ENCODE measurements at regions not wholly inside any gene's neighbourhood (a gene's known extent, or its start where the extent isn't known, plus 50 kb on each side); places are given as distances from the start of the nearest gene placed in this dataset.

DNA sequence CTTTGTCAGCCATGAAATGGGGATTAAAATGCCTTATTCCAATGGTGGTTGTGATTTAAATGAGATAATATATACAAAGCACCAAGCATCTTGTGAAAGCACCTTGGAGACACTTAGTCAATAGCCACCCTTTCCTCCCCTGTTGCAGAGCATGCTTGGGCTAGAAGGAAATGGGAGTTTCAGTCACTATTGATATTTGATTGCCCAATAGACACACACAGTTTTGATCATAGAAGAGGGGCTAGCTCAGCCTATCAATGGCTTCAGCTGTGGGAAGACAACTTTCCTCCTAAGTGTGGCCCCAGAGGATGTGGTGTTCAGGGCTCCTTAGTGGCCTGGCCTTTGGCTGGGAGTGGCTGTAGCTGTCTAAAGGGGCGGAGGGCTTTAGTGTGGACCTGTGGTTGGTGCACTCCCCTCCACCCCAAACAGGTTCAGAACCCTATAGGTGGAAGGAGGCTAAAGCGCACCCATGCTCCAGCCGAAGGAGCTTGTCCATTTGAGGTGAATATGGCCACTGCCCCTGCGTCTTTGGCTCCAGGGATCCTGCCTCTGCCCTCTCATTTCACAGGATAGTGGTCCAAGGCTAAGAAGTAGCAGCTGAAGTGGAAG is 132.3 kb downstream of the TMEM30B start:
- TF ChIP-seq POLR2A (IDR thresholded peaks at IDR 0.05), result no peak
- TF ChIP-seq, protein P1, sequence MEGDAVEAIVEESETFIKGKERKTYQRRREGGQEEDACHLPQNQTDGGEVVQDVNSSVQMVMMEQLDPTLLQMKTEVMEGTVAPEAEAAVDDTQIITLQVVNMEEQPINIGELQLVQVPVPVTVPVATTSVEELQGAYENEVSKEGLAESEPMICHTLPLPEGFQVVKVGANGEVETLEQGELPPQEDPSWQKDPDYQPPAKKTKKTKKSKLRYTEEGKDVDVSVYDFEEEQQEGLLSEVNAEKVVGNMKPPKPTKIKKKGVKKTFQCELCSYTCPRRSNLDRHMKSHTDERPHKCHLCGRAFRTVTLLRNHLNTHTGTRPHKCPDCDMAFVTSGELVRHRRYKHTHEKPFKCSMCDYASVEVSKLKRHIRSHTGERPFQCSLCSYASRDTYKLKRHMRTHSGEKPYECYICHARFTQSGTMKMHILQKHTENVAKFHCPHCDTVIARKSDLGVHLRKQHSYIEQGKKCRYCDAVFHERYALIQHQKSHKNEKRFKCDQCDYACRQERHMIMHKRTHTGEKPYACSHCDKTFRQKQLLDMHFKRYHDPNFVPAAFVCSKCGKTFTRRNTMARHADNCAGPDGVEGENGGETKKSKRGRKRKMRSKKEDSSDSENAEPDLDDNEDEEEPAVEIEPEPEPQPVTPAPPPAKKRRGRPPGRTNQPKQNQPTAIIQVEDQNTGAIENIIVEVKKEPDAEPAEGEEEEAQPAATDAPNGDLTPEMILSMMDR (IDR thresholded peaks at IDR 0.05), result no peak

All from vagina (tissue), 2 donors.